Cardiac septum (tissue), 1 donor: ENCODE measurements at regions not wholly inside any gene's neighbourhood (a gene's known extent, or its start where the extent isn't known, plus 50 kb on each side); places are given as distances from the start of the nearest gene placed in this dataset.

Source experiments
- DNase-seq: peaks from one replicate; pipeline ENCODE4 v3.0.0-alpha.2; 2020; ENCODE audit warnings: low spot score
- intact Hi-C: fragments of 100-400 bp; cut with DNase I; formaldehyde crosslinking; loops from one replicate; pipeline ENCODE4 v1.14.0; 2022
- donor health status: DM: no; HTN: no; CAD: no.

DNA sequence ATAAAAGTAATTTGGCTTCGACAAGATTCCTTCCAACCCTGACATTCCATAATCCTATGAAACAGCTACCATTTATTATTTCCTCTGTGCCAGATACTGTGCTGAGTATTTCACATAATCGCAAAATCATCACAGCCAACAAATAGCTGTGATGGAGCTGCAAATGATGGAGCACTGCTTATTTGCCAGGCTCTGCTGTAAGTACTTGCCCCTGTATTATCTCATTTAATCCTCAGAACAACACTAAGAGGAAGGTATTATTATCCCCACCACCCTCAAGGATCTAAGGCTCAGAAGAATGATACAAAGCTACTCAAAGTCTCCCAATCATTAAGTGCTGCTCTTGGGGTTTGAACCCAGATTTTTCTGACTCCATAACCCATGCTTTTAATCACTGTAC lies 145.5 kb downstream of the CCDC34 start:
- no peak for DNase-seq
- intact Hi-C loops, result no loop called here

DNA sequence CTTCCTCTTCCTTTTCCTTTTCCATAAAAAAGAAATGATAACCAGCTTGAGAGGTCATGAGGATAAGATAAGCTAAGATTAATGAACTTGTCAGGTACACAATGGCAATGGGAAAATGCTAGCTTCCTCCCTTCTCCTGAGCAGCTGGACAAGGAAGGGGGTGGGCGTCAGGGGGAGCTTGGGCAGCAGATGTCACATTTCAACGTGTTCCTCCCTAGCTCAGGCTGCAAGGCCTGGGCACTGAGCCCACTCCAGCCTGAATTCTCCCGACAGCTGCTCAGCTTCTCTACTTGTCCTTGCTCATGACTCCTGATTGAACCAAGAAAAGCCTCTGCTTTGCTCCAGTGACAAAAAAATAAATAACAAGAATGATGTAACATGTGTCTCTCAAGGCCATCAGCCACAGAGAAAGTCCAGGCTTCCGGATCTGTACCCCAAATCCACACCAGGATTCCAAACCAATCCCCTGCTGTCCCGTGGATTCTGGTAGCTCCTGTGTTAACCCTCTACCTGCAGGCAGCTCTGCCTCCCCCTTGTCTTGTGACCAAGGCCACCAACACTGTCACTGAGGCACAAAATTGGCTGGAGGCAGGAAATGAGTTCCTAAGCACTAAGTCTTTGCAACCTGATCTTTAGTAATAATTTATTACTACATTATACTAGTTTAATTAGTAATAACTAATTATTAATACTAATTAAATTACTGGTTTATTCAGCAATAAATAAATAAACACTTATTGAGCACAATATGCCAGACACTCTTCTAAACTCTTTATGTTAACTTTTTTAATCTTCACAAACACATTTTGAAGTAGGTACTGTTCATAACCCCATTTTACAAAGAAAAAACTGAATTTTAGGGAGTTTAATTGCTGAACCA lies 146.5 kb downstream of the CCDC34 start:
- intact Hi-C loops, result no loop called here
- DNase-seq, result no peak

DNA sequence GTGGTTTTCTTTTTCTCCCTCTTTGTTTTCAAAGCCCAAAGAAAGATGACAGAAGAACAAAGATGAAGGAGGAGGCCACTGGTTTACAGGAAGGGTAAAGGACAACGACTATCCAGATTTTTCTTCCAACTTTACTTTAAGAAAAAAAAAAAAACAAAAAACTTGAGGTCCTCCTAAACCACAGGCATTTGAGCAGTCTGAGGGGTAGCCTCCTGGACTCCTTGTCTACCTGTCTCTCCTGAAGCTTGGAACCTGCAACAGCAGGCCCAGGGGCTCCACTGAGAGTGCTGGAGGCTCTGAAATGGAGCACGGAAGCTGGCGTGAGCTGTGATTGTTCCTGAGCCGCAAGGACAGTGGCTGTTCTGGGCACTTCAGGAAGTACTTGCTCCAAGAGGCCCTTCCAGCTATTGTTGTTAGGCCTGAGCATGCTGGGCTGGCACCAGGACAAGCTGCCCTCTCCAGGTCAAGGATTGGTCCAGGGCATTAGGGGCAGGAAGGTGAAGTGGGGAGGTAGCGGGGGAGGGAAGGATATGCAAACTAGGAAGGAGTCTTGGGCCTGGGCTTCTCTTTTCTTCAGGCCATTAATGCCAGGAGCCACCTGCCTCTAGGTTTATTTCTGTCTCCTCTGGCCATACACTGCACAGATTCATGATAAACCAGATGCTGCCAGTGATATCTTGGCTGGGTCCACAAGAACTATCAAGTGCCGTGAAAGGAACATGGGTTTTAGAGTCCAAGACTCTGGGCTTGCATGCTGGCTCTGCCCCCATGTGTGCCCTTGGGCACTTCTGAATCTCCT lies 147.3 kb downstream of the CCDC34 start:
- intact Hi-C loops, result no loop called here
- DNase-seq, result no peak

GRCh38 chr11:27214713-27215112 lies 148.3 kb downstream of the CCDC34 start:
- no peak for DNase-seq
- intact Hi-C loops, result no loop called here

- DNase-seq, result no peak
- intact Hi-C loops, result no loop called here
Observed at GRCh38 chr11:27213232-27213660, 149.8 kb downstream of the CCDC34 start.

- no peak for DNase-seq
- intact Hi-C loops, result no loop called here
Observed at GRCh38 chr11:27212248-27212780, 150.7 kb downstream of the CCDC34 start.

DNA sequence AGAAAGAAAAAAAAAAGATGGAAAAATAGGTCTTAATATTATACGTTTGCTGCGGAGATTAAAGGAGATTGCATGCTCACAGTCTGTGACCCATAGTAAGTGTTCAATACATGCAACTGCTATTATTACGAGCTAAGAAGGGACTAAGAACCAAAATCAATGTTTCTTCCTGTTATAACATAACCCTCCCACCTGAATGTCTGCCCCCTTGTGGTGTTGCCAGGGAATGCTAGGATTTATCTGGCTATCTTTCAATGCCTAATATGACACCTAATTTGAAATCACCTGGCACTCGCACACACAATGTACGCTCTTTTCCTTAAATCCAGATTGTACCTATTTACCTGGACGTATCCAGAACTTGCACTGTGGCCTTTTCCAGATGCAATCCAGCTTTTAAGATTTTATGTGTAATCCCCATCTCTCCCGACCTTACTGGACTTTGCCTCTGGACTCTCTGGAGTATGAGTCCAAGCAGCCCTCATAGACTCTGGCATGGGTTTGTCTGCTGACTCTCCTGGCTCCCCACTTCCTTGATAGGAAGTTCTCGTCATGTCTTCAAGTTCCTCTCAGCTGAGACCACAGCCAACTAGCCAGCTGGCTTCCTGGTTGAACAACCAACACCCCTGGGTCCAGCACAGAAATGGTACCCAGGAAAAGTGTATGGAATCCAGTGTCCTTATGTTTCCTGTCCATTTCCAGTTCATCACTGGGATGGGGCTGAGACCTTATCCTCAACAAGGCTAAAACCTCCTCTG lies 151.5 kb downstream of the CCDC34 start:
- intact Hi-C loops, result no loop called here
- DNase-seq, result no peak

DNA sequence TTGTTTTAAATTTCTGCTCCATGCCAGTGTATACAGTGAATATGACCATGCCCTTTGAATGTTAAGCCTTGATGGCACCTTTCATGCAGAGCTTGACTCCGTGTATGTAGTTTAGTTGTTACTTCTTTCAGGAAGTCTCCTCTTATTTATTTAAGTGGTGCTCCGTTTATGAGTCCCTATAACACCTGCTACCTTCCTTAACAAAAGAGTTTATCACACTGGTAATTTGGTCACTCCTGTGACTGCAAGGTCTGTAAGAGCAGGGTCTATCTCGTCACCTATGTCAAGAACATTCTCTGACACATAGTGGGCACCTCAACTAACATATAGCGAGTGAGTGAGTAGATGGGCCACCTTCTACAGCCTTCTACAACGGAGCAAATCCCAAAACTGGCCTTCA lies 152.5 kb downstream of the CCDC34 start:
- no peak for DNase-seq
- intact Hi-C loops, result no loop called here

DNA sequence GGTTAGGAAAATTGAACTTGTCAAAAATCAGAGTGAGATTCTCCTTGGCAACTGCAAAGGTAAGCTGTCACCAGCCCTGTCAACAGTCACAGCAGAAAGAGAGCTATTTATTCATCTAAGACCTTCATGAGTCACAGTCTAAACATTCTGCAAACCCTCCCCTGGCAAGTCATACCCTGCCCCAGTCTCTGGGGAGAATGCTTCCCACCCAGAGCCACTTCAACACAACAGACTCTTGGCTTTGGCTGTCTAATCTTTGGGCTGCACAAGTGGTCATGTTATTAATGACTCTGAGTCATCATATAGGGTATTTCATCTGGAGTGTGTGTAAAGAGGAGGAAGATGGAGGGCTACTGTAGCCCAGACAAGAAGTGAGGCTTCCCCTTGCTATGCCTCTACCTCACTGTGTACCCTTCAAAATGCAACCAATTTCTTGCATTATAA lies 153.4 kb downstream of the CCDC34 start:
- no peak for DNase-seq
- intact Hi-C loops, result loop anchor here (10.0 kb wide), 1 partner anchor 155 kb away; the partner anchor contains the start of gene CCDC34

- intact Hi-C loops, result loop anchor here (10.0 kb wide), 1 partner anchor 156 kb away; the partner anchor contains the start of gene CCDC34
- DNase-seq, result no peak
Observed at GRCh38 chr11:27208846-27209245, 154.2 kb downstream of the CCDC34 start.

- intact Hi-C loops, result loop anchor here (10.0 kb wide), 1 partner anchor 158 kb away; the partner anchor contains the start of gene CCDC34
- no peak for DNase-seq
Observed at GRCh38 chr11:27207025-27207650, 155.9 kb downstream of the CCDC34 start.

- intact Hi-C loops, result loop anchor here (10.0 kb wide), 1 partner anchor 159 kb away; the partner anchor contains the start of gene CCDC34
- DNase-seq, result no peak
Observed at GRCh38 chr11:27205779-27206570, 157.0 kb downstream of the CCDC34 start.

DNA sequence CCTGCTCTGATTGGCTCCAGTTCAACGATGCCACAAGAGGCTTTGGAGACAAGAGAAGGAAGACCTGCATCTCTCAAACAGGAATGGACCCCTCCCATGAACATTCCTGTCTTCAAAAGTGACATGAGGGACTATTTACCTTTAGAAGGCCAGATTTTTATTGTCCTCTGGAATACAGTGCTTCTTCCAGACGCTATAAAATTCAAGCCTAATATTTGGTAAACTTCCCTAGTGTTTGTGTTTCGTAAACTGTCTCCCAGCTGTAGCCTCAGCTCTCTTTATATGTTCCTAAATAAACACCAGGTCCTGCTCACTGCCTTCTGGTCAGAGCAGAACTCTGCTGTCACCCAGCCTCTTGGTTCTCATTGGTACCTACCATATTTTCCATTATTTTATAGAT lies 157.8 kb downstream of the CCDC34 start:
- no peak for DNase-seq
- intact Hi-C loops, result loop anchor here (10.0 kb wide), 1 partner anchor 160 kb away; the partner anchor contains the start of gene CCDC34

- DNase-seq, result no peak
- intact Hi-C loops, result loop anchor here (5.0 to 10.0 kb wide), 3 partner anchors 160 to 283 kb away; partner anchors contain the start of genes CCDC34 and LGR4
Observed at GRCh38 chr11:27204529-27204928, 158.5 kb downstream of the CCDC34 start.

DNA sequence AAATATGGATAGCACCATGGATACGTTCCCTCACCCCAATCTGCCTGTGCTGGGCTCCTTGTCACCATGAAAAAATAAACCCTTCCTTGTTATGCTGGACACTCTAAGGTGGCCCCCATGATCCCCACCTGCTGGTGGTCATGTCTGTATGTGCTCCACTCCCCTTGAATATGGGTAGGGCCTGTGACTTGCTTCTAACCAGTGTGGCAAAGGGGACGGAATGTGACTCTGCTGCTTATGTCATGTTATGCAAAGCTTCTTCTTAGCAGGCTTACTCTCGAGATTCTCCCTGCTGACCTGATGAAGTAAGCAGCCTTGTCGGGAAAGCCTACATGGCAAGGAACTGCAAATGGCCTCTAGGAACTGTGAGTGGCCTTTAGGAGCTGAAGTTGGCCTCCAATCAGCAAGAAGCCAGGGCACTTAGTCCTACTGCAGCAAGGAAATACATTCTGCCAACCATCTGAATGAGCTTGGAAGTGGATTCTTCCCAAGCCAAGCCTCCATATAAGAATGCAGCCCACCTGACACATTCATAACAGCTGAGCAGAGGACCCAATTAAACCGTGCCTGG lies 159.9 kb downstream of the CCDC34 start:
- intact Hi-C loops, result loop anchor here (5.0 to 10.0 kb wide), 3 partner anchors 162 to 284 kb away; partner anchors contain the start of genes CCDC34 and LGR4

DNA sequence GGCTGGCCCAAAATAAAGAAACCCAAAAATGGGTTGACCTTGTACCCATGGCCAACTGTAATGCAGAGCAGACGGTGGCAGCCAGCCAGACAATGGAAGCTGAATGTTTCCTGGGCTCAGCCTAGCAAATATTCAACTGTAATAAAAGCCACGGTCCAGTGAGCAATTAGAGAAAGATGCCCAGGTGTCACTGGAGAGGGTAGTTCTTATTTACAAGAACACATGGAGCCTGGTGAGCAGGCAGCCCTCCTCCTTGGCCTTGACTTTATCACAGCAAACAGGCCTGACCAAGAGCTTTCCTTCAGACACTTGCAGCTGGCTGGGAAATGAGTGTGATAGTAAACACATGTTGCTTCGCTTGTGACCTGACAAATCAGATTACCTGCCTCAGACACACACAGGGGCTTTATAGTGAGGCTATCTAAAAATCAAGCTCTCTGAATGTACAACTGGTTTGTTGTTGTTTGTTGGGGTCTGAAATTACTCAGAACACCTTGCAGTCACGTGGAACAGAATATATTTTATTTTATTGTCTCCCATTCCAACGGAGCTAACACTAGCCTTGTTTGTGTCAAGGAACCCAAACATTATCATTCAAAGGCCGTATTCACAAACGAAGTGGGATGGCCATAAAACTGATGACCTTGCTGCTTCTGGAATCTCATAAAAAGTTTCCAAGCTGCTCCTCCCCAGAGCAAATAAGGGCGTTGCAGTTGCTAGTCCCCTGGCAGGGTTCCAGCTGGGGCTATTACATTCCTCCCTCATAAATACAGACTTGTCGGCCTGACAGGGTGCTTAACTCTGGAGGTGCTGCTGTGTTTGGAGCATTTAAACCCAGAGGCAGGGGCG lies 161.1 kb downstream of the BBOX1 start:
- no peak for DNase-seq
- intact Hi-C loops, result loop anchor here (5.0 to 10.0 kb wide), 3 partner anchors 163 to 286 kb away; partner anchors contain the start of genes CCDC34 and LGR4

More for the DNA sequence above, 159.9 kb downstream of the CCDC34 start:
- DNase-seq, result no peak
